Fibroblast of lung (primary cell): ENCODE measurements at regions not wholly inside any gene's neighbourhood (a gene's known extent, or its start where the extent isn't known, plus 50 kb on each side); places are given as distances from the start of the nearest gene placed in this dataset.

Experiments
- DNase-seq, 2 donors: peaks; one replicate each; pipeline versions ENCODE4 v3.0.0 to v3.0.0-alpha.2; 2010; ENCODE audit warnings: low read depth in 2 of 2
- H2AFZ ChIP-seq: 2 replicates; pipeline ENCODE4 v1.5.1; 2012; ENCODE audit warnings: low read length, control low read depth, inconsistent platforms
- H3K27ac ChIP-seq: 2 replicates; pipeline ENCODE4 v1.5.1; 2011; ENCODE audit warnings: low read length, control low read depth; ENCODE audit not compliant: insufficient read depth
- H3K27me3 ChIP-seq: 2 replicates; pipeline ENCODE4 v1.5.1; 2011; ENCODE audit warnings: mild to moderate bottlenecking, low read length; ENCODE audit not compliant: control insufficient read depth, insufficient read depth
- H3K36me3 ChIP-seq: 2 replicates; pipeline ENCODE4 v1.5.1; 2011; ENCODE audit warnings: low read length; ENCODE audit not compliant: control insufficient read depth, insufficient read depth
- H3K4me1 ChIP-seq: 2 replicates; pipeline ENCODE4 v1.5.1; 2011; ENCODE audit warnings: low read length; ENCODE audit not compliant: control insufficient read depth, insufficient read depth; ENCODE audit errors: extremely low read depth
- H3K4me2 ChIP-seq: 2 replicates; pipeline ENCODE4 v1.5.1; 2011; ENCODE audit warnings: low read length, control low read depth; ENCODE audit not compliant: insufficient read depth; ENCODE audit errors: extremely low read depth
- H3K4me3 ChIP-seq, 4 experiments: fragments of 200-600 bp in 1 of 4; sonication (generic) in 1 of 4; replicated peaks in 1 of 4; 2 replicates each; pipeline ENCODE4 v1.5.1; 2011 to 2016; ENCODE audit warnings: low read length in 4 of 4, low read depth in 3 of 4, mild to moderate bottlenecking in 3 of 4, control low read depth in 2 of 4, inconsistent platforms in 1 of 4, mixed read lengths in 1 of 4; ENCODE audit not compliant: insufficient read depth in 1 of 4; ENCODE audit errors: control extremely low read depth in 1 of 4
- H3K79me2 ChIP-seq: 2 replicates; pipeline ENCODE4 v1.5.1; 2012; ENCODE audit warnings: mild to moderate bottlenecking, low read length, inconsistent platforms; ENCODE audit not compliant: control insufficient read depth, insufficient read depth
- H3K9ac ChIP-seq: 2 replicates; pipeline ENCODE4 v1.5.1; 2011; ENCODE audit warnings: mild to moderate bottlenecking, low read length, control low read depth; ENCODE audit not compliant: insufficient read depth
- H3K9me3 ChIP-seq: 2 replicates; pipeline ENCODE4 v1.5.1; 2012; ENCODE audit warnings: low read depth, low read length; ENCODE audit not compliant: control insufficient read depth, insufficient read depth
- H4K20me1 ChIP-seq: 2 replicates; pipeline ENCODE4 v1.5.1; 2011; ENCODE audit warnings: low read length; ENCODE audit not compliant: control insufficient read depth, insufficient read depth; ENCODE audit errors: extremely low read depth
- EZH2 ChIP-seq: IDR thresholded peaks from 2 replicates; pipeline ENCODE4 v1.5.1; 2012; ENCODE audit warnings: low read length, control low read depth, mild to moderate bottlenecking; ENCODE audit errors: missing control alignments
- TF ChIP-seq, protein P1 (sequence below), 2 donors: IDR thresholded peaks in 1 of 2; conservative IDR thresholded peaks in 1 of 2; 1 replicate in 1 of 2; 2 replicates in 1 of 2; pipeline ENCODE4 v1.5.1; 2011 to 2012; ENCODE audit warnings: low read length in 2 of 2, control low read depth in 1 of 2, inconsistent platforms in 1 of 2, low read depth in 1 of 2, mild to moderate bottlenecking in 1 of 2

GRCh38 chr9:26539867-26540493, 352.6 kb downstream of the CAAP1 start:
- DNase-seq, result no peak
- no peaks in the 10 kb centered on the region for H3K36me3 ChIP-seq
- H3K9me3 ChIP-seq, result no peaks in the 10 kb centered on the region
- H2AFZ ChIP-seq, result no peak overlapping the region
- no peak overlapping the region for H3K27ac ChIP-seq
- H3K79me2 ChIP-seq, result no peaks in the 10 kb centered on the region
- no peak overlapping the region for H3K4me2 ChIP-seq
- H3K27me3 ChIP-seq, result no peaks in the 10 kb centered on the region
- no peaks in the 10 kb centered on the region for H3K4me1 ChIP-seq
- no peak for TF ChIP-seq EZH2
- TF ChIP-seq, protein P1, sequence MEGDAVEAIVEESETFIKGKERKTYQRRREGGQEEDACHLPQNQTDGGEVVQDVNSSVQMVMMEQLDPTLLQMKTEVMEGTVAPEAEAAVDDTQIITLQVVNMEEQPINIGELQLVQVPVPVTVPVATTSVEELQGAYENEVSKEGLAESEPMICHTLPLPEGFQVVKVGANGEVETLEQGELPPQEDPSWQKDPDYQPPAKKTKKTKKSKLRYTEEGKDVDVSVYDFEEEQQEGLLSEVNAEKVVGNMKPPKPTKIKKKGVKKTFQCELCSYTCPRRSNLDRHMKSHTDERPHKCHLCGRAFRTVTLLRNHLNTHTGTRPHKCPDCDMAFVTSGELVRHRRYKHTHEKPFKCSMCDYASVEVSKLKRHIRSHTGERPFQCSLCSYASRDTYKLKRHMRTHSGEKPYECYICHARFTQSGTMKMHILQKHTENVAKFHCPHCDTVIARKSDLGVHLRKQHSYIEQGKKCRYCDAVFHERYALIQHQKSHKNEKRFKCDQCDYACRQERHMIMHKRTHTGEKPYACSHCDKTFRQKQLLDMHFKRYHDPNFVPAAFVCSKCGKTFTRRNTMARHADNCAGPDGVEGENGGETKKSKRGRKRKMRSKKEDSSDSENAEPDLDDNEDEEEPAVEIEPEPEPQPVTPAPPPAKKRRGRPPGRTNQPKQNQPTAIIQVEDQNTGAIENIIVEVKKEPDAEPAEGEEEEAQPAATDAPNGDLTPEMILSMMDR (conservative IDR thresholded peaks at IDR 0.05 in 1 of 2, IDR thresholded peaks at IDR 0.05 in 1 of 2; ENCODE audit: low read depth in 1 of 2, low read length in 2 of 2), result no peak
- no peaks in the 10 kb centered on the region for H4K20me1 ChIP-seq
- H3K4me3 ChIP-seq, result no peak overlapping the region
- no peak overlapping the region for H3K9ac ChIP-seq

DNA sequence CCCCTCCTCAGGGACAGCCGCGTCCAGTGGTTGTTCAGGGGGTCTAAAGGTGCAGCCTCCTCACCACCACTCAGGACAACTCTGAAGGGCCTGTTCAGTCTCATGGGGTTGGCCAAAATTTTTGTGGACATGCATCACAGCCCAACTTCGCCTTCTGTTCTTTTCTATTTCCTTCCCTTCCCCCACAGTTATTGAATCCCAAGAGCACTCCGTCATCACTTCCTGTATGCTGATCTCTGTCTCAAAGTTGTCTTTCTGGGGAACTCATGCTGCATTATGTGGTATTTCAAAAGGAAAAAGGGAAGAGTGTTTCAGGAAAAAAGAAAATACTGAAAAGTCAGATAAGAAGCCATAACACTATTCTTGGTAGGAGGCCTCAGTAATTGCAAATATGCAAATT, 355.4 kb downstream of the CAAP1 start:
- Histone ChIP-seq H3K4me2 (no peak overlapping the region), H3K4me3 (no peak overlapping the region), H3K27me3 (no peaks in the 10 kb centered on the region), H3K4me1 (no peaks in the 10 kb centered on the region), H3K9ac (no peak overlapping the region), H4K20me1 (no peaks in the 10 kb centered on the region), H3K27ac (no peak overlapping the region), H3K36me3 (no peaks in the 10 kb centered on the region), H3K9me3 (no peaks in the 10 kb centered on the region), H3K79me2 (no peaks in the 10 kb centered on the region), H2AFZ (no peak overlapping the region)
- TF ChIP-seq EZH2, result no peak
- TF ChIP-seq, protein P1 (conservative IDR thresholded peaks at IDR 0.05 in 1 of 2, IDR thresholded peaks at IDR 0.05 in 1 of 2; ENCODE audit: low read depth in 1 of 2, low read length in 2 of 2), result no peak
- DNase-seq, result no peak

DNA sequence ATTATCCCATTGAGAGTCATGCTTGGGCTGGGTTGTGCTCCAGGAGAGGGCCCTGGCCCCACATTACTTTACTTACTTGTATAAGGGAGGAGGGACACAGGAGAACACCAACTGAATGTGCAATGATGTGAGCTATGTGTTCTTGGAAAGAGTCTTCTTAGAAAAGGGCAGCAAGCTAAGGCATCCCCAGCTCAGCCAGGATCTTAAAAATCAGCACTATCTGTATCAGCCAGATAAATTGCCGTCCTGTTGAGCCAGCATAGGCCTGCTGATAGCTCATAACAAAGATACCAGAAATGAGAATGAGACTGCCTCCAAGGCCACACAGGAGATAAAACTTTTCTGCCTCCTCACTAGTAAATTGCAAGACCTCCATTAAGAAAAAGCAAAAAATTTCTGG, 357.5 kb downstream of the CAAP1 start:
- H3K79me2 ChIP-seq, result no peaks in the 10 kb centered on the region
- H4K20me1 ChIP-seq, result no peaks in the 10 kb centered on the region
- no peak overlapping the region for H3K4me3 ChIP-seq
- no peak overlapping the region for H3K9ac ChIP-seq
- no peaks in the 10 kb centered on the region for H3K4me1 ChIP-seq
- H3K9me3 ChIP-seq, result no peaks in the 10 kb centered on the region
- H3K27me3 ChIP-seq, result no peaks in the 10 kb centered on the region
- H3K27ac ChIP-seq, result no peak overlapping the region
- no peak overlapping the region for H2AFZ ChIP-seq
- no peak for DNase-seq
- H3K4me2 ChIP-seq, result no peak overlapping the region
- TF ChIP-seq, protein P1 (conservative IDR thresholded peaks at IDR 0.05 in 1 of 2, IDR thresholded peaks at IDR 0.05 in 1 of 2; ENCODE audit: low read depth in 1 of 2, low read length in 2 of 2), result no peak
- no peak for TF ChIP-seq EZH2
- no peaks in the 10 kb centered on the region for H3K36me3 ChIP-seq
